CD4-positive, alpha-beta memory T cell (primary cell): ENCODE measurements at regions not wholly inside any gene's neighbourhood (a gene's known extent, or its start where the extent isn't known, plus 50 kb on each side); places are given as distances from the start of the nearest gene placed in this dataset.
A peak's percentile ranks its signal among the peaks of the same experiment; 100 is the strongest.

Source experiments
- CTCF ChIA-PET: fragments of 350-600 bp; sonication (Branson Sonifier 250); formaldehyde crosslinking; loops from one replicate; lab custom pipeline; 2021; ENCODE audit warnings: inconsistent platforms; ENCODE audit not compliant: partially characterized antibody; lab: Charles Lee
- POLR2A ChIA-PET: fragments of 350-600 bp; sonication (Branson Sonifier 250); formaldehyde crosslinking; loops from one replicate; lab custom pipeline; 2021; ENCODE audit not compliant: partially characterized antibody; lab: Charles Lee
- DNase-seq, 5 donors: peaks; one replicate each; pipeline versions ENCODE4 v3.0.0 to v3.0.0-alpha.2; 2020 to 2022; ENCODE audit warnings: mixed read lengths in 1 of 5
- H3K27ac ChIP-seq: one replicate; pipeline ENCODE4 v1.7.0; 2013; ENCODE audit warnings: low read depth, low read length
- H3K27me3 ChIP-seq: 2 replicates; pipeline ENCODE4 v1.7.0; 2013; ENCODE audit warnings: mild to moderate bottlenecking, low read length, moderate library complexity; ENCODE audit not compliant: insufficient read depth
- H3K36me3 ChIP-seq: 2 replicates; pipeline ENCODE4 v1.7.0; 2013; ENCODE audit warnings: mild to moderate bottlenecking, low read length, moderate library complexity; ENCODE audit not compliant: insufficient read depth
- H3K4me1 ChIP-seq: 2 replicates; pipeline ENCODE4 v1.7.0; 2013; ENCODE audit warnings: mild to moderate bottlenecking, low read length, moderate library complexity; ENCODE audit not compliant: insufficient read depth
- H3K4me3 ChIP-seq, 2 donors: one replicate each; pipeline ENCODE4 v1.7.0; 2013; ENCODE audit warnings: low read length in 2 of 2, mild to moderate bottlenecking in 1 of 2
- H3K9me3 ChIP-seq, 2 donors: one replicate each; pipeline ENCODE4 v1.7.0; 2013; ENCODE audit warnings: low read length in 2 of 2, control low read depth in 1 of 2; ENCODE audit not compliant: control insufficient read depth in 1 of 2
- H3K27ac Mint-ChIP-seq, 7 donors: one replicate each; pipeline ENCODE4 v1.8.0; 2020 to 2021; ENCODE audit warnings: mixed read lengths in 7 of 7, mild to moderate bottlenecking in 6 of 7, inconsistent platforms in 3 of 7, moderate library complexity in 3 of 7
- H3K27me3 Mint-ChIP-seq, 2 donors: one replicate each; pipeline ENCODE4 v1.8.0; 2020 to 2021; ENCODE audit warnings: mixed read lengths in 2 of 2
- H3K36me3 Mint-ChIP-seq, 2 donors: one replicate each; pipeline ENCODE4 v1.8.0; 2020 to 2021; ENCODE audit warnings: mixed read lengths in 2 of 2, inconsistent platforms in 1 of 2, mild to moderate bottlenecking in 1 of 2
- H3K4me1 Mint-ChIP-seq, 4 donors: one replicate each; pipeline ENCODE4 v1.8.0; 2020 to 2021; ENCODE audit warnings: mixed read lengths in 4 of 4, mild to moderate bottlenecking in 1 of 4
- H3K4me3 Mint-ChIP-seq, 8 donors: one replicate each; pipeline ENCODE4 v1.8.0; 2020 to 2021; ENCODE audit warnings: mixed read lengths in 8 of 8, mild to moderate bottlenecking in 7 of 8, moderate library complexity in 6 of 8, inconsistent platforms in 3 of 8
- H3K9me3 Mint-ChIP-seq, 8 donors: one replicate each; pipeline ENCODE4 v1.8.0; 2020 to 2021; ENCODE audit warnings: mixed read lengths in 8 of 8, mild to moderate bottlenecking in 5 of 8, inconsistent platforms in 3 of 8, moderate library complexity in 1 of 8
- intact Hi-C: fragments of 100-400 bp; cut with micrococcal nuclease; formaldehyde crosslinking; loops from one replicate; pipeline ENCODE4 v1.15.1; 2023

- Mint-ChIP-seq H3K9me3 (peaks cover 0 to 20% (median 10%) of the 10 kb centered on the region in 8 donors), H3K4me3 (no peak overlapping the region), H3K27me3 (no peaks in the 10 kb centered on the region), H3K27ac (no peak overlapping the region), H3K4me1 (peaks cover 0 to 5% (median 0%) of the 10 kb centered on the region in 4 donors), H3K36me3 (no peaks in the 10 kb centered on the region)
- CTCF ChIA-PET, result no interaction called here
- Histone ChIP-seq H3K36me3 (no peaks in the 10 kb centered on the region), H3K9me3 (no peaks in the 10 kb centered on the region), H3K4me3 (no peak overlapping the region), H3K27ac (no peak overlapping the region), H3K4me1 (no peaks in the 10 kb centered on the region), H3K27me3 (no peaks in the 10 kb centered on the region)
- no peak for DNase-seq
- POLR2A ChIA-PET, result no interaction called here
- intact Hi-C loops, result no loop called here
Measured at GRCh38 chr14:85296456-85297210, 233.3 kb upstream of the FLRT2 start.

- intact Hi-C loops, result no loop called here
- ChIA-PET CTCF (no interaction called here), POLR2A (no interaction called here)
- no peak for DNase-seq
- Histone ChIP-seq H3K36me3 (no peaks in the 10 kb centered on the region), H3K4me3 (no peak overlapping the region), H3K27ac (no peak overlapping the region), H3K4me1 (no peaks in the 10 kb centered on the region), H3K9me3 (no peaks in the 10 kb centered on the region), H3K27me3 (no peaks in the 10 kb centered on the region)
- Mint-ChIP-seq H3K27ac (no peak overlapping the region), H3K9me3 (peaks cover 2 to 18% (median 8%) of the 10 kb centered on the region in 8 donors), H3K4me1 (peaks cover 0 to 5% (median 0%) of the 10 kb centered on the region in 4 donors), H3K36me3 (no peaks in the 10 kb centered on the region), H3K4me3 (no peak overlapping the region), H3K27me3 (no peaks in the 10 kb centered on the region)
Measured at GRCh38 chr14:85300107-85300506, 229.8 kb upstream of the FLRT2 start.

GRCh38 chr14:85301506-85301905 is 228.4 kb upstream of the FLRT2 start:
- Histone ChIP-seq H3K9me3 (no peaks in the 10 kb centered on the region), H3K4me3 (no peak overlapping the region), H3K4me1 (no peaks in the 10 kb centered on the region), H3K27ac (no peak overlapping the region), H3K27me3 (no peaks in the 10 kb centered on the region), H3K36me3 (no peaks in the 10 kb centered on the region)
- Mint-ChIP-seq H3K4me3 (no peak overlapping the region), H3K27ac (no peak overlapping the region), H3K4me1 (peaks cover 0 to 5% (median 0%) of the 10 kb centered on the region in 4 donors), H3K27me3 (no peaks in the 10 kb centered on the region), H3K9me3 (peaks cover 0 to 18% (median 8%) of the 10 kb centered on the region in 8 donors), H3K36me3 (no peaks in the 10 kb centered on the region)
- no peak for DNase-seq
- POLR2A ChIA-PET, result no interaction called here
- intact Hi-C loops, result no loop called here
- CTCF ChIA-PET, result no interaction called here

GRCh38 chr14:85306024-85306423 is 223.9 kb upstream of the FLRT2 start:
- CTCF ChIA-PET, result no interaction called here
- H3K36me3 Mint-ChIP-seq, result no peaks in the 10 kb centered on the region
- peaks cover 0 to 14% (median 2%) of the 10 kb centered on the region in 8 donors for H3K9me3 Mint-ChIP-seq
- POLR2A ChIA-PET, result no interaction called here
- DNase-seq, result no peak
- no peak overlapping the region for H3K27ac Mint-ChIP-seq
- H3K4me3 ChIP-seq, result no peak overlapping the region
- no peaks in the 10 kb centered on the region for H3K27me3 ChIP-seq
- no peaks in the 10 kb centered on the region for H3K36me3 ChIP-seq
- H3K4me1 Mint-ChIP-seq, result peaks cover 0 to 4% (median 0%) of the 10 kb centered on the region in 4 donors
- no peak overlapping the region for H3K27ac ChIP-seq
- H3K27me3 Mint-ChIP-seq, result no peaks in the 10 kb centered on the region
- intact Hi-C loops, result no loop called here
- no peak overlapping the region for H3K4me3 Mint-ChIP-seq
- H3K4me1 ChIP-seq, result no peaks in the 10 kb centered on the region
- no peaks in the 10 kb centered on the region for H3K9me3 ChIP-seq

- Mint-ChIP-seq H3K36me3 (no peaks in the 10 kb centered on the region), H3K4me1 (peaks cover 0 to 4% (median 0%) of the 10 kb centered on the region in 4 donors), H3K27me3 (no peaks in the 10 kb centered on the region), H3K4me3 (no peak overlapping the region), H3K9me3 (peaks cover 0 to 14% (median under 1%) of the 10 kb centered on the region in 8 donors), H3K27ac (no peak overlapping the region)
- no peaks in the 10 kb centered on the region for H3K36me3 ChIP-seq
- no peak overlapping the region for H3K4me3 ChIP-seq
- no peak for DNase-seq
- H3K27ac ChIP-seq, result no peak overlapping the region
- ChIA-PET POLR2A (no interaction called here), CTCF (no interaction called here)
- no peaks in the 10 kb centered on the region for H3K4me1 ChIP-seq
- H3K27me3 ChIP-seq, result no peaks in the 10 kb centered on the region
- intact Hi-C loops, result no loop called here
- H3K9me3 ChIP-seq, result no peaks in the 10 kb centered on the region
Measured at GRCh38 chr14:85308531-85309300, 221.2 kb upstream of the FLRT2 start.

GRCh38 chr14:85310491-85311272 is 219.3 kb upstream of the FLRT2 start:
- H3K4me1 Mint-ChIP-seq, result peaks cover 0 to 4% (median 0%) of the 10 kb centered on the region in 4 donors
- Histone ChIP-seq H3K27me3 (no peaks in the 10 kb centered on the region), H3K4me1 (no peaks in the 10 kb centered on the region), H3K27ac (no peak overlapping the region), H3K36me3 (no peaks in the 10 kb centered on the region), H3K9me3 (no peaks in the 10 kb centered on the region), H3K4me3 (no peak overlapping the region)
- H3K9me3 Mint-ChIP-seq, result peaks cover 0 to 14% (median under 1%) of the 10 kb centered on the region in 8 donors
- H3K4me3 Mint-ChIP-seq, result no peak overlapping the region
- no peaks in the 10 kb centered on the region for H3K27me3 Mint-ChIP-seq
- intact Hi-C loops, result no loop called here
- H3K36me3 Mint-ChIP-seq, result no peaks in the 10 kb centered on the region
- DNase-seq, result no peak
- peak overlapping the region in 2 of 7 donors; percentile 31 to 32 for H3K27ac Mint-ChIP-seq
- CTCF ChIA-PET, result no interaction called here
- POLR2A ChIA-PET, result no interaction called here
